Pancreas (tissue), 10 donors: ENCODE measurements at regions not wholly inside any gene's neighbourhood (a gene's known extent, or its start where the extent isn't known, plus 50 kb on each side); places are given as distances from the start of the nearest gene placed in this dataset.
"Not testable (repeated sequence)": the region's sequence is repeated elsewhere in the genome, so short reads cannot be mapped to it uniquely, and the experiment has no call there.

Experiments used
- ATAC-seq, 4 donors: fragments of 200-7000 bp; cut with Tn5 transposase; one replicate each; pipeline versions ENCODE4 v1.8.0 to v1.9.1; 2020; ENCODE audit warnings: mild to moderate bottlenecking in 4 of 4, moderate library complexity in 4 of 4
- DNase-seq, 6 donors: peaks; one replicate each; pipeline ENCODE4 v3.0.0-alpha.2; 2020
- FAIRE-seq: peaks from 2 replicates; lab custom pipeline; 2012; peaks lifted over from hg19 to GRCh38; lab: Jason Lieb, UNC
- H3K27ac ChIP-seq, 4 donors: fragments of 200-600 bp; sonication (generic); 1 replicate in 3 of 4; 2 replicates in 1 of 4; pipeline versions ENCODE4 v1.5.0 to v1.8.0; 2020
- H3K27me3 ChIP-seq, 4 donors: fragments of 200-600 bp; one replicate each; pipeline ENCODE4 v1.8.0; 2021
- H3K36me3 ChIP-seq, 3 donors: fragments of 200-600 bp; sonication (generic) in 1 of 3; one replicate each; pipeline versions ENCODE4 v1.5.0 to v1.8.0; 2020 to 2021
- H3K4me1 ChIP-seq, 3 donors: fragments of 200-600 bp; one replicate each; pipeline ENCODE4 v1.8.0; 2021
- H3K4me3 ChIP-seq, 4 donors: fragments of 200-600 bp; sonication (generic) in 2 of 4; one replicate each; pipeline versions ENCODE4 v1.5.0 to v1.8.0; 2020 to 2021
- H3K9me3 ChIP-seq, 4 donors: fragments of 200-600 bp; one replicate each; pipeline ENCODE4 v1.8.0; 2021
- WGBS, 2 donors: extraction: QIAGEN DNeasy Blood & Tissue Kit; methylation state at CpG; one replicate each; pipeline ENCODE4 v1.1.7; 2013; 5-methylcytosine and 5-hydroxymethylcytosine counted together
- intact Hi-C, 3 donors: fragments of 100-400 bp; cut with DNase I; formaldehyde crosslinking; loops; one replicate each; pipeline versions ENCODE4 v1.11.1 to v1.14.2; 2022
- TF ChIP-seq, protein P1 (sequence below), 4 donors: fragments of 200-600 bp; sonication (generic) in 3 of 4; IDR thresholded peaks; one replicate each; pipeline versions ENCODE4 v1.5.0 to v1.8.0; 2021; ENCODE audit warnings: antibody characterized with exemption in 4 of 4
- donor health status: healthy with polysubstance abuse.
- donor health status: DM: no; HTN: no; CAD: no; lungs with moderate emphysema.
- donor health status: DM: no; HTN: no; CAD: no.
- donor health status: control.
- donor health status: control.
- donor health status: Bipolar disorder and iron deficiency.
- donor health status: DM: yes; HTN: yes; CAD: no.
- donor health status: DM: no; HTN: no; CAD: no.
- donor health status: DM: no; HTN: no; CAD: no.
- donor health status: DM: yes; HTN: yes; CAD: no.

DNA sequence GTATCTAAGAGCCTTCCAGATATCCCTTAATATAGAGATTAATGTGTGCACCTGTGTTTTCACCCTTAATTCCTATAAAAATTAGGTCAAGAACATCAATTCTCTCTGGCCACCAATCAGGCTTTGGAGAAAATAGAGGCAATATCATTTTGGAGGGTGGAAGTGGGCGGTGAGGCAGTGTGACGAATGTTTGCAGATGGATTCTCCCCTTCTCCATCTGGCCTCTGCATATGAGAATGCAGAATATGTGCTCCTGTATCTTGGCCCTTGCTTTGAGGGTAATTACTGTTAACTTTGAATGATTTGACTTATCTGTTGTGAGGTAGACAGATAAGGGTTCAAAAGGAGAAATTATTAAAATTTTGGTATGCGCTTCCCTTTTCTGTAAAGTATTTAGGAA is 304.0 kb upstream of the NPSR1 start:
- ATAC-seq: no peak
- no peaks in the 10 kb centered on the region for H3K4me1 ChIP-seq
- no peaks in the 10 kb centered on the region for H3K9me3 ChIP-seq
- no peaks in the 10 kb centered on the region for H3K36me3 ChIP-seq
- H3K27me3 ChIP-seq: no peaks in the 10 kb centered on the region
- 83 to 84% methylated on average over 3 of the region's 3 CpGs for WGBS, 2 donors
- H3K4me3 ChIP-seq: no peak overlapping the region
- no peak for DNase-seq
- intact Hi-C loops: no loop called here
- TF ChIP-seq, protein P1, sequence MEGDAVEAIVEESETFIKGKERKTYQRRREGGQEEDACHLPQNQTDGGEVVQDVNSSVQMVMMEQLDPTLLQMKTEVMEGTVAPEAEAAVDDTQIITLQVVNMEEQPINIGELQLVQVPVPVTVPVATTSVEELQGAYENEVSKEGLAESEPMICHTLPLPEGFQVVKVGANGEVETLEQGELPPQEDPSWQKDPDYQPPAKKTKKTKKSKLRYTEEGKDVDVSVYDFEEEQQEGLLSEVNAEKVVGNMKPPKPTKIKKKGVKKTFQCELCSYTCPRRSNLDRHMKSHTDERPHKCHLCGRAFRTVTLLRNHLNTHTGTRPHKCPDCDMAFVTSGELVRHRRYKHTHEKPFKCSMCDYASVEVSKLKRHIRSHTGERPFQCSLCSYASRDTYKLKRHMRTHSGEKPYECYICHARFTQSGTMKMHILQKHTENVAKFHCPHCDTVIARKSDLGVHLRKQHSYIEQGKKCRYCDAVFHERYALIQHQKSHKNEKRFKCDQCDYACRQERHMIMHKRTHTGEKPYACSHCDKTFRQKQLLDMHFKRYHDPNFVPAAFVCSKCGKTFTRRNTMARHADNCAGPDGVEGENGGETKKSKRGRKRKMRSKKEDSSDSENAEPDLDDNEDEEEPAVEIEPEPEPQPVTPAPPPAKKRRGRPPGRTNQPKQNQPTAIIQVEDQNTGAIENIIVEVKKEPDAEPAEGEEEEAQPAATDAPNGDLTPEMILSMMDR (IDR thresholded peaks at IDR 0.05): no peak
- no peak overlapping the region for H3K27ac ChIP-seq
- FAIRE-seq: no peak

DNA sequence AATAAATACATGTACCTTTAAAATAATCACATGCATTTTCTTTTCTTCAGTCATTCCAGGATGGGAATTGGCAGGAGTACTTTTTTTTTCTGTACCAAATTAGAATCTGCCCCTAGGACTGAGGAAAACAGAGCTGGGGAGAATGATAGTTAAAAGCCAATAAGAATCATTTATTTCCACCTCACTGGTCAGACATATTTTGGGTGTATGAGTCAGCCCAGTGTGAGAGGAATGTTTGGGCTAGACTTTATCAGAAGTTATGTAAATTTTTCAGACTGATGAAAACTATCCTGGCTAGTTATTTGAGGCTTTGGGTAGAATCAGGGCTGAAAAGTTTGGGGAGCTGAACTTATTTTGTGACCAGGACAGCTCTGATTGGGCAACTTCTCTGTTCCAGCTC is 303.1 kb upstream of the NPSR1 start:
- no peak for FAIRE-seq
- peak in 1 of 4 donors; percentile 11 for ATAC-seq
- intact Hi-C loops: no loop called here

DNA sequence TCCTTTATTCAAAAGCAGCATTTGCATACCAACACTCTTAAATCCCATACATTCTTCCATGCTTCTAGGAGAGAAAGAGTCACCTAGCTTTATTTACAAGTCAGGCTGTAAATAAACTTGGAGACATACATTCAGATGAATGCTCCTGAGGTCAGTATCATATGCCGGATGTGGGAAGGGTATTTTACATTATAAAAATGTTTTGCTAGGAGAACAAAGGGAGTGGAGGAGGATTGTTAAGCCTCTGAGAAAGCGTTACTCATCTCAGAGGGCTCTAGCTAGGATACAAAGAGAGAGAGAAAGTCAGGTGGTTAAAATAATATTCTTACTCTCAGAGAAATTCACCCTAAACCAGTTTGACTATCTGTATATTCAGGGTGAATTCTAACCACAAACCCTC is 300.9 kb upstream of the NPSR1 start:
- TF ChIP-seq, protein P1 (IDR thresholded peaks at IDR 0.05): no peak
- intact Hi-C loops: no loop called here

More for the DNA sequence above, 303.1 kb upstream of the NPSR1 start:
- Histone ChIP-seq H3K36me3 (no peaks in the 10 kb centered on the region), H3K27ac (no peak overlapping the region), H3K4me1 (no peaks in the 10 kb centered on the region), H3K9me3 (no peaks in the 10 kb centered on the region), H3K27me3 (no peaks in the 10 kb centered on the region), H3K4me3 (no peak overlapping the region)
- TF ChIP-seq, protein P1 (IDR thresholded peaks at IDR 0.05): no peak
- no peak for DNase-seq

DNA sequence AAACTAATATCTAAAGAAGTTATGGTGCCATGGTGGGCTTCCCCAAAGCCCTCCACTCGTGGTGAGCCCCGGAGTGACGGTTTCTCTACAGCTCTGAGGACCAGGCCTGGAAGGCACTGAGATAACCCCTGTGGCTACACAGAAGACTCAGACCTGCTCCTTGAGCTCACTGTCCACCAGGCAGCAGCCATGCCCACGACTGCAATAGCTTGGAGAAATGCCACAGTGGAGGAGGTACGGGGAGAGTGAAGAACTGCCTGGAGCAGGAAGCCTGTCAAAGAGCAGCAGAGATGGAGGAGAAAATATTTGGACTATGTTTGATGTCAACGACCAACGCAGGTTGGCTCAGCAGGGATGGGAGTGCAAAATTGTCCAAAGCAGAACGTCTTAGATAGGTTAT is 300.1 kb upstream of the NPSR1 start:
- intact Hi-C loops: no loop called here
- Histone ChIP-seq H3K4me3 (no peak overlapping the region), H3K4me1 (no peaks in the 10 kb centered on the region), H3K9me3 (no peaks in the 10 kb centered on the region), H3K27ac (no peak overlapping the region), H3K27me3 (no peaks in the 10 kb centered on the region), H3K36me3 (no peaks in the 10 kb centered on the region)
- no peak for DNase-seq
- no peak for ATAC-seq
- TF ChIP-seq, protein P1 (IDR thresholded peaks at IDR 0.05): no peak
- 56 to 71% methylated on average over 8 of the region's 8 CpGs for WGBS, 2 donors
- FAIRE-seq: no peak

More for the DNA sequence above, 300.9 kb upstream of the NPSR1 start:
- no peaks in the 10 kb centered on the region for H3K9me3 ChIP-seq
- no peak for FAIRE-seq
- no peak overlapping the region for H3K4me3 ChIP-seq
- no peak for DNase-seq
- no peak overlapping the region for H3K27ac ChIP-seq
- H3K4me1 ChIP-seq: no peaks in the 10 kb centered on the region
- H3K27me3 ChIP-seq: no peaks in the 10 kb centered on the region
- H3K36me3 ChIP-seq: no peaks in the 10 kb centered on the region
- WGBS, 2 donors: 70 to 80% methylated on average over 2 of the region's 2 CpGs
- ATAC-seq: no peak

DNA sequence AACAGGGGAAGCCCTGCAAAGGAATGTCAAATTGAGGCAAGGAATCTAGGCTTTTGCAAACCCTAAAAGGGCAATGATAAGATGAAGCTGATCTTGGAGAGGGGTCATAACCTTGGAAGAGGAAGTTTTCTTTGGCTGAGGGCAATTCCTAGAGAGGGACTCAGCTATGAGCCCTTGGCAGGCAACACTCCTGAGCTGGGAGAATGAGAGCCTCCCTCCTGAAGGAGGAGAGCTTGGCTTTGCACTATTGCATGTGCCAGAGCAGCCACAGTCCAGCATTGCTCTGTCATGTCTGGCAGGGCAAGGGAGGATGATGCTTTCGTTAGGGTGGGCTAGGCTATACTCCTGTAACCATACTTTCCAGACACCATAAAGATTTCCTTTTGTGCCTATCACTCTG is 299.4 kb upstream of the NPSR1 start:
- FAIRE-seq, H3K36me3 ChIP-seq, intact Hi-C loops, H3K4me3 ChIP-seq, H3K9me3 ChIP-seq, H3K27ac ChIP-seq, H3K4me1 ChIP-seq, ATAC-seq, H3K27me3 ChIP-seq, DNase-seq: not testable (repeated sequence)
- 50 to 88% methylated on average over 1 of the region's 1 CpG for WGBS, 2 donors
